ENCODE measurements at regions not wholly inside any gene's neighbourhood (a gene's known extent, or its start where the extent isn't known, plus 50 kb on each side); places are given as distances from the start of the nearest gene placed in this dataset.

- no peak for DNase-seq
Observed at GRCh38 chr6:156725712-156726111, 51.5 kb upstream of the ARID1B start.

GRCh38 chr6:156720691-156721685 is 56.2 kb upstream of the ARID1B start:
- no peak for DNase-seq

GRCh38 chr6:156719720-156720563 is 57.2 kb upstream of the ARID1B start:
- no peak for DNase-seq

- DNase-seq = no peak
Observed at GRCh38 chr6:156719395-156719719, 57.8 kb upstream of the ARID1B start.

- DNase-seq = no peak
Observed at GRCh38 chr6:156718647-156719394, 58.4 kb upstream of the ARID1B start.

GRCh38 chr6:156717542-156717941 is 59.6 kb upstream of the ARID1B start:
- no peak for DNase-seq

GRCh38 chr6:156715839-156716238 is 61.3 kb upstream of the ARID1B start:
- DNase-seq = no peak

- DNase-seq = no peak
Observed at GRCh38 chr6:156713548-156713947, 63.6 kb upstream of the ARID1B start.

GRCh38 chr6:156710479-156710878 is 66.7 kb upstream of the ARID1B start:
- DNase-seq = no peak

GRCh38 chr6:156707818-156708217 is 69.4 kb upstream of the ARID1B start:
- DNase-seq = no peak

GRCh38 chr6:156703719-156704118 is 73.5 kb upstream of the ARID1B start:
- no peak for DNase-seq

GRCh38 chr6:156701966-156702365 is 75.2 kb upstream of the ARID1B start:
- no peak for DNase-seq

- DNase-seq = no peak
Observed at GRCh38 chr6:156700440-156701057, 76.6 kb upstream of the ARID1B start.

GRCh38 chr6:156699935-156700334 is 77.2 kb upstream of the ARID1B start:
- DNase-seq = no peak

- no peak for DNase-seq
Observed at GRCh38 chr6:156699017-156699421, 78.2 kb upstream of the ARID1B start.

GRCh38 chr6:156698239-156699016 is 78.8 kb upstream of the ARID1B start:
- no peak for DNase-seq

GRCh38 chr6:156697225-156697830 is 79.8 kb upstream of the ARID1B start:
- no peak for DNase-seq

- DNase-seq = no peak
Observed at GRCh38 chr6:156695742-156696141, 81.4 kb upstream of the ARID1B start.

GRCh38 chr6:156694679-156695078 is 82.5 kb upstream of the ARID1B start:
- DNase-seq = no peak

GRCh38 chr6:156691018-156691417 is 86.2 kb upstream of the ARID1B start:
- no peak for DNase-seq

- no peak for DNase-seq
Observed at GRCh38 chr6:156689656-156690055, 87.5 kb upstream of the ARID1B start.

- no peak for DNase-seq
Observed at GRCh38 chr6:156688620-156688971, 88.6 kb upstream of the ARID1B start.
